Peyer's patch (tissue), 4 donors: ENCODE measurements at regions not wholly inside any gene's neighbourhood (a gene's known extent, or its start where the extent isn't known, plus 50 kb on each side); places are given as distances from the start of the nearest gene placed in this dataset.

Experiments used
- DNase-seq, 3 donors: peaks; one replicate each; pipeline ENCODE4 v3.0.0-alpha.2; 2017 to 2019
- H3K27ac ChIP-seq, 4 donors: fragments of 200-600 bp; sonication (generic); one replicate each; pipeline ENCODE4 v1.5.1; 2016 to 2019
- H3K27me3 ChIP-seq, 2 donors: fragments of 200-600 bp; sonication (generic); one replicate each; pipeline ENCODE4 v1.5.1; 2019
- H3K36me3 ChIP-seq, 3 donors: fragments of 200-600 bp; sonication (generic); one replicate each; pipeline ENCODE4 v1.5.1; 2016 to 2019
- H3K4me1 ChIP-seq, 4 donors: fragments of 200-600 bp; sonication (generic); one replicate each; pipeline ENCODE4 v1.5.1; 2016 to 2019
- H3K4me3 ChIP-seq, 4 donors: fragments of 200-600 bp; sonication (generic); 1 replicate in 3 of 4; 2 replicates in 1 of 4; pipeline ENCODE4 v1.5.1; 2016 to 2019; ENCODE audit warnings: mild to moderate bottlenecking in 1 of 4
- H3K9me3 ChIP-seq, 4 donors: fragments of 200-600 bp; sonication (generic); one replicate each; pipeline ENCODE4 v1.5.1; 2016 to 2019; ENCODE audit warnings: mild to moderate bottlenecking in 1 of 4
- CTCF ChIP-seq, 6 experiments: fragments of 450-650 bp in 4 of 6; fragments of 200-600 bp in 2 of 6; sonication (generic) in 1 of 6; IDR thresholded peaks; one replicate each; pipeline ENCODE4 v1.5.1; 2017 to 2019; ENCODE audit warnings: antibody characterized with exemption in 6 of 6, mild to moderate bottlenecking in 3 of 6, moderate library complexity in 1 of 6
- POLR2A ChIP-seq, 2 donors: fragments of 450-650 bp; IDR thresholded peaks; one replicate each; pipeline ENCODE4 v1.5.1; 2017; ENCODE audit warnings: antibody characterized with exemption in 2 of 2, mild to moderate bottlenecking in 2 of 2, moderate library complexity in 2 of 2

GRCh38 chr7:46220066-46220630 lies 299.1 kb upstream of the IGFBP3 start:
- Histone ChIP-seq H3K27me3 (no peaks in the 10 kb centered on the region), H3K4me3 (no peak overlapping the region), H3K9me3 (no peaks in the 10 kb centered on the region), H3K36me3 (no peaks in the 10 kb centered on the region), H3K4me1 (no peaks in the 10 kb centered on the region), H3K27ac (peak overlapping the region in 1 of 4 donors; percentile 55)
- DNase-seq = peak in 2 of 3 donors; percentile 69 to 82
- TF ChIP-seq POLR2A (IDR thresholded peaks at IDR 0.05) = no peak
- no peak for TF ChIP-seq CTCF (IDR thresholded peaks at IDR 0.05)

GRCh38 chr7:46218461-46219200 lies 297.6 kb upstream of the IGFBP3 start:
- DNase-seq = no peak
- Histone ChIP-seq H3K27me3 (no peaks in the 10 kb centered on the region), H3K36me3 (no peaks in the 10 kb centered on the region), H3K9me3 (no peaks in the 10 kb centered on the region), H3K4me3 (no peak overlapping the region), H3K27ac (no peak overlapping the region), H3K4me1 (no peaks in the 10 kb centered on the region)
- no peak for TF ChIP-seq CTCF (IDR thresholded peaks at IDR 0.05)
- no peak for TF ChIP-seq POLR2A (IDR thresholded peaks at IDR 0.05)

GRCh38 chr7:46215987-46216567 lies 295.0 kb upstream of the IGFBP3 start:
- Histone ChIP-seq H3K27ac (no peak overlapping the region), H3K4me1 (no peaks in the 10 kb centered on the region), H3K9me3 (no peaks in the 10 kb centered on the region), H3K27me3 (no peaks in the 10 kb centered on the region), H3K36me3 (no peaks in the 10 kb centered on the region), H3K4me3 (no peak overlapping the region)
- peak in 1 of 3 donors; percentile 53 for DNase-seq
- TF ChIP-seq POLR2A (IDR thresholded peaks at IDR 0.05) = no peak
- no peak for TF ChIP-seq CTCF (IDR thresholded peaks at IDR 0.05)

- H3K27ac ChIP-seq = no peak overlapping the region
- no peaks in the 10 kb centered on the region for H3K36me3 ChIP-seq
- H3K9me3 ChIP-seq = no peaks in the 10 kb centered on the region
- H3K27me3 ChIP-seq = no peaks in the 10 kb centered on the region
- TF ChIP-seq CTCF (IDR thresholded peaks at IDR 0.05) (no peak), POLR2A (IDR thresholded peaks at IDR 0.05) (no peak)
- no peak for DNase-seq
- no peak overlapping the region for H3K4me3 ChIP-seq
- no peaks in the 10 kb centered on the region for H3K4me1 ChIP-seq
Observed at GRCh38 chr7:46214526-46214925, 293.5 kb upstream of the IGFBP3 start.

GRCh38 chr7:46213154-46213537 lies 292.1 kb upstream of the IGFBP3 start:
- H3K27me3 ChIP-seq = no peaks in the 10 kb centered on the region
- H3K36me3 ChIP-seq = no peaks in the 10 kb centered on the region
- no peaks in the 10 kb centered on the region for H3K9me3 ChIP-seq
- no peak for TF ChIP-seq CTCF (IDR thresholded peaks at IDR 0.05)
- TF ChIP-seq POLR2A (IDR thresholded peaks at IDR 0.05) = no peak
- no peaks in the 10 kb centered on the region for H3K4me1 ChIP-seq
- no peak for DNase-seq
- H3K27ac ChIP-seq = no peak overlapping the region
- H3K4me3 ChIP-seq = no peak overlapping the region
